Liver (tissue), 8 donors: ENCODE measurements at regions not wholly inside any gene's neighbourhood (a gene's known extent, or its start where the extent isn't known, plus 50 kb on each side); places are given as distances from the start of the nearest gene placed in this dataset.

Experiments used
- DNase-seq: peaks from one replicate; pipeline ENCODE4 v3.0.0-alpha.2; 2017; ENCODE audit warnings: low spot score
- H3K27ac ChIP-seq, 2 donors: one replicate each; pipeline ENCODE4 v1.7.0; 2013; ENCODE audit warnings: inconsistent platforms in 2 of 2, low read length in 2 of 2, control low read depth in 1 of 2, low read depth in 1 of 2, mild to moderate bottlenecking in 1 of 2
- H3K27me3 ChIP-seq, 4 donors: one replicate each; pipeline versions ENCODE4 v1.6.1 to v1.7.0; 2013; ENCODE audit warnings: low read length in 3 of 4, inconsistent platforms in 1 of 4, mild to moderate bottlenecking in 1 of 4, moderate library complexity in 1 of 4; ENCODE audit not compliant: control insufficient read depth in 4 of 4, insufficient read depth in 4 of 4
- H3K36me3 ChIP-seq, 4 donors: one replicate each; pipeline versions ENCODE4 v1.6.1 to v1.7.0; 2013; ENCODE audit warnings: low read length in 3 of 4, mild to moderate bottlenecking in 3 of 4, low read depth in 1 of 4, moderate library complexity in 1 of 4; ENCODE audit not compliant: control insufficient read depth in 4 of 4, insufficient read depth in 3 of 4
- H3K4me1 ChIP-seq, 4 donors: one replicate each; pipeline versions ENCODE4 v1.6.1 to v1.7.0; 2013; ENCODE audit warnings: low read length in 3 of 4, mild to moderate bottlenecking in 3 of 4, moderate library complexity in 1 of 4; ENCODE audit not compliant: control insufficient read depth in 4 of 4, insufficient read depth in 4 of 4
- H3K4me3 ChIP-seq, 3 donors: one replicate each; pipeline versions ENCODE4 v1.6.1 to v1.7.0; 2013; ENCODE audit warnings: low read length in 3 of 3, control low read depth in 1 of 3, low read depth in 1 of 3, mild to moderate bottlenecking in 1 of 3
- H3K9ac ChIP-seq, 2 donors: one replicate each; pipeline ENCODE4 v1.7.0; 2013; ENCODE audit warnings: low read length in 2 of 2, mild to moderate bottlenecking in 2 of 2, moderate library complexity in 2 of 2, control low read depth in 1 of 2, low read depth in 1 of 2
- H3K9me3 ChIP-seq, 4 donors: one replicate each; pipeline versions ENCODE4 v1.6.1 to v1.7.0; 2013; ENCODE audit warnings: low read length in 3 of 4; ENCODE audit not compliant: control insufficient read depth in 4 of 4
- CTCF ChIP-seq: fragments of 150-350 bp; IDR thresholded peaks from 2 replicates; pipeline ENCODE4 v1.5.1; 2017; ENCODE audit warnings: improper control_type of control experiment, low read depth, low read length; ENCODE audit not compliant: missing input control
- EGR1 ChIP-seq, 2 donors: IDR thresholded peaks; 2 replicates each; pipeline ENCODE4 v1.6.1; 2016 to 2018; ENCODE audit warnings: antibody characterized with exemption in 2 of 2, low read depth in 2 of 2
- FOXA1 ChIP-seq: IDR thresholded peaks from 2 replicates; pipeline ENCODE4 v1.6.1; 2016; ENCODE audit warnings: antibody characterized with exemption
- FOXA2 ChIP-seq: IDR thresholded peaks from 2 replicates; pipeline ENCODE4 v1.6.1; 2016; ENCODE audit warnings: antibody characterized with exemption
- GABPA ChIP-seq, 2 donors: IDR thresholded peaks in 1 of 2; conservative IDR thresholded peaks in 1 of 2; 2 replicates each; pipeline ENCODE4 v1.6.1; 2016; ENCODE audit warnings: antibody characterized with exemption in 2 of 2, mild to moderate bottlenecking in 1 of 2, moderate library complexity in 1 of 2
- HNF4A ChIP-seq, 2 donors: conservative IDR thresholded peaks; 2 replicates each; pipeline ENCODE4 v1.6.1; 2016; ENCODE audit warnings: antibody characterized with exemption in 2 of 2, mild to moderate bottlenecking in 2 of 2
- HNF4G ChIP-seq: IDR thresholded peaks from 2 replicates; pipeline ENCODE4 v1.6.1; 2016; ENCODE audit warnings: antibody characterized with exemption
- JUND ChIP-seq, 2 donors: IDR thresholded peaks; 2 replicates each; pipeline ENCODE4 v1.6.1; 2016; ENCODE audit warnings: antibody characterized with exemption in 2 of 2
- MAX ChIP-seq: IDR thresholded peaks from 2 replicates; pipeline ENCODE4 v1.6.1; 2016; ENCODE audit warnings: antibody characterized with exemption
- NR2F2 ChIP-seq: IDR thresholded peaks from 2 replicates; pipeline ENCODE4 v1.6.1; 2016; ENCODE audit warnings: antibody characterized with exemption
- RAD21 ChIP-seq, 2 donors: IDR thresholded peaks; 2 replicates each; pipeline ENCODE4 v1.6.1; 2016; ENCODE audit warnings: antibody characterized with exemption in 2 of 2, mild to moderate bottlenecking in 2 of 2
- RXRA ChIP-seq, 2 donors: IDR thresholded peaks; 2 replicates each; pipeline ENCODE4 v1.6.1; 2017 to 2018; ENCODE audit warnings: antibody characterized with exemption in 2 of 2, mild to moderate bottlenecking in 1 of 2
- SP1 ChIP-seq: IDR thresholded peaks from 2 replicates; pipeline ENCODE4 v1.6.1; 2018; ENCODE audit warnings: antibody characterized with exemption, mild to moderate bottlenecking
- TAF1 ChIP-seq: conservative IDR thresholded peaks from 2 replicates; pipeline ENCODE4 v1.6.1; 2016; ENCODE audit warnings: antibody characterized with exemption, mild to moderate bottlenecking
- YY1 ChIP-seq: IDR thresholded peaks from 2 replicates; pipeline ENCODE4 v1.6.1; 2016; ENCODE audit warnings: antibody characterized with exemption, mild to moderate bottlenecking
- ZBTB33 ChIP-seq: IDR thresholded peaks from 2 replicates; pipeline ENCODE4 v1.6.1; 2016; ENCODE audit warnings: antibody characterized with exemption
- WGBS: extraction: QIAGEN DNeasy Blood & Tissue Kit; methylation state at CpG from one replicate; pipeline ENCODE4 v1.1.7; 2013; 5-methylcytosine and 5-hydroxymethylcytosine counted together
- TF ChIP-seq, protein P1 (sequence below): IDR thresholded peaks from 2 replicates; pipeline ENCODE4 v1.6.1; 2016; ENCODE audit warnings: antibody characterized with exemption
- TF ChIP-seq, protein P2 (sequence below): IDR thresholded peaks from 2 replicates; pipeline ENCODE4 v1.6.1; 2016; ENCODE audit warnings: antibody characterized with exemption, mild to moderate bottlenecking
- donor health status: healthy.
- donor health status: healthy.
- donor health status: healthy.
- donor health status: healthy.
- donor health status: healthy.

GRCh38 chr6:157754351-157754750, 68.7 kb upstream of the SNX9 start:
- H3K4me1 ChIP-seq = peaks cover 0 to 10% (median 7%) of the 10 kb centered on the region in 4 donors
- no peak overlapping the region for H3K9ac ChIP-seq
- no peaks in the 10 kb centered on the region for H3K27me3 ChIP-seq
- 89% methylated on average over 7 of the region's 7 CpGs for WGBS
- no peaks in the 10 kb centered on the region for H3K36me3 ChIP-seq
- H3K27ac ChIP-seq = no peak overlapping the region
- no peaks in the 10 kb centered on the region for H3K9me3 ChIP-seq
- TF ChIP-seq HNF4A (conservative IDR thresholded peaks at IDR 0.05) (no peak), EGR1 (IDR thresholded peaks at IDR 0.05; ENCODE audit: low read depth in 2 of 2) (no peak)
- no peak overlapping the region for H3K4me3 ChIP-seq
- no peak for DNase-seq

DNA sequence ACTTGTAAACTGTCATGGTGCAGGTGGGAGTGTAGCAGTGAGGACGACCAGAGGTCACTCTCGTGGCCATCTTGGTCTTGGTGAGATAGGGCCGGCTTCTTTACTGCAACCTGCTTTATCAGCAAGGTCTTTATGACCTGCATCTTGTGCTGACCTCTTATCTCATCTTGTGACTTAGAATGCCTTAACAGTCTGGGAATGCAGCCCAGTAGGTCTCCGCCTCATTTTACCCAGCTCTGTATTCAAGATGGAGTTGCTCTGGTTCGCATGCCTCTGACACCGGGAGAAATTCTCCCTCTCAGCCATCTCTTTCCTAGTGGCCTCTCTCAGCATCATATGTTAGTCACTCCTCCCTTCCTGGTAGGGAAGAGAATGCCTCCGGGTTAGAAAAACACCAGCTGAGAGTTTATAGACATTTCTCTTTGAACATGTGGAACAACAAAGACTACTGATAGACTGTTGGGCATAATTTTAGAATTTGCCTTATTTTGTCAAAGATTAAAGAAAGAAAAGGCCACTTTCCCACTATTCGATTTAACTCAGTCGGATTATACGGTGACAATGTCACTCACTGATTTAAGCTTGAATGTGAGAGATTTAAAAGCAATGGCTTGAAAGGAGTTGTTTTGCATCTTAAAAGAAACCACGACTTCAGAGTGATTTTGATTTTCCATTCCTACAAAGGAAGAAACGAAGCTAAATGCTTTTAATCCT, 67.9 kb upstream of the SNX9 start:
- H3K27ac ChIP-seq = no peak overlapping the region
- DNase-seq = no peak
- H3K27me3 ChIP-seq = no peaks in the 10 kb centered on the region
- H3K36me3 ChIP-seq = no peaks in the 10 kb centered on the region
- H3K9ac ChIP-seq = no peak overlapping the region
- TF ChIP-seq NR2F2 (no peak), RXRA (IDR thresholded peaks at IDR 0.05) (no peak), SP1 (no peak), RAD21 (IDR thresholded peaks at IDR 0.05) (no peak), FOXA1 (no peak), GABPA (IDR thresholded peaks at IDR 0.05 in 1 of 2, conservative IDR thresholded peaks at IDR 0.05 in 1 of 2) (no peak), TAF1 (no peak), JUND (IDR thresholded peaks at IDR 0.05) (no peak), HNF4G (no peak), CTCF (no peak), YY1 (no peak), MAX (no peak), HNF4A (conservative IDR thresholded peaks at IDR 0.05) (no peak), FOXA2 (no peak), EGR1 (IDR thresholded peaks at IDR 0.05; ENCODE audit: low read depth in 2 of 2) (no peak), ZBTB33 (no peak)
- TF ChIP-seq, protein P1, sequence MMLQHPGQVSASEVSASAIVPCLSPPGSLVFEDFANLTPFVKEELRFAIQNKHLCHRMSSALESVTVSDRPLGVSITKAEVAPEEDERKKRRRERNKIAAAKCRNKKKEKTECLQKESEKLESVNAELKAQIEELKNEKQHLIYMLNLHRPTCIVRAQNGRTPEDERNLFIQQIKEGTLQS = no peak
- TF ChIP-seq, protein P2, sequence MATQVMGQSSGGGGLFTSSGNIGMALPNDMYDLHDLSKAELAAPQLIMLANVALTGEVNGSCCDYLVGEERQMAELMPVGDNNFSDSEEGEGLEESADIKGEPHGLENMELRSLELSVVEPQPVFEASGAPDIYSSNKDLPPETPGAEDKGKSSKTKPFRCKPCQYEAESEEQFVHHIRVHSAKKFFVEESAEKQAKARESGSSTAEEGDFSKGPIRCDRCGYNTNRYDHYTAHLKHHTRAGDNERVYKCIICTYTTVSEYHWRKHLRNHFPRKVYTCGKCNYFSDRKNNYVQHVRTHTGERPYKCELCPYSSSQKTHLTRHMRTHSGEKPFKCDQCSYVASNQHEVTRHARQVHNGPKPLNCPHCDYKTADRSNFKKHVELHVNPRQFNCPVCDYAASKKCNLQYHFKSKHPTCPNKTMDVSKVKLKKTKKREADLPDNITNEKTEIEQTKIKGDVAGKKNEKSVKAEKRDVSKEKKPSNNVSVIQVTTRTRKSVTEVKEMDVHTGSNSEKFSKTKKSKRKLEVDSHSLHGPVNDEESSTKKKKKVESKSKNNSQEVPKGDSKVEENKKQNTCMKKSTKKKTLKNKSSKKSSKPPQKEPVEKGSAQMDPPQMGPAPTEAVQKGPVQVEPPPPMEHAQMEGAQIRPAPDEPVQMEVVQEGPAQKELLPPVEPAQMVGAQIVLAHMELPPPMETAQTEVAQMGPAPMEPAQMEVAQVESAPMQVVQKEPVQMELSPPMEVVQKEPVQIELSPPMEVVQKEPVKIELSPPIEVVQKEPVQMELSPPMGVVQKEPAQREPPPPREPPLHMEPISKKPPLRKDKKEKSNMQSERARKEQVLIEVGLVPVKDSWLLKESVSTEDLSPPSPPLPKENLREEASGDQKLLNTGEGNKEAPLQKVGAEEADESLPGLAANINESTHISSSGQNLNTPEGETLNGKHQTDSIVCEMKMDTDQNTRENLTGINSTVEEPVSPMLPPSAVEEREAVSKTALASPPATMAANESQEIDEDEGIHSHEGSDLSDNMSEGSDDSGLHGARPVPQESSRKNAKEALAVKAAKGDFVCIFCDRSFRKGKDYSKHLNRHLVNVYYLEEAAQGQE = no peak
- peaks cover 0 to 10% (median 7%) of the 10 kb centered on the region in 4 donors for H3K4me1 ChIP-seq
- 82% methylated on average over 12 of the region's 12 CpGs for WGBS
- no peaks in the 10 kb centered on the region for H3K9me3 ChIP-seq
- no peak overlapping the region for H3K4me3 ChIP-seq
